ENCODE measurements at regions not wholly inside any gene's neighbourhood (a gene's known extent, or its start where the extent isn't known, plus 50 kb on each side); places are given as distances from the start of the nearest gene placed in this dataset.

DNA sequence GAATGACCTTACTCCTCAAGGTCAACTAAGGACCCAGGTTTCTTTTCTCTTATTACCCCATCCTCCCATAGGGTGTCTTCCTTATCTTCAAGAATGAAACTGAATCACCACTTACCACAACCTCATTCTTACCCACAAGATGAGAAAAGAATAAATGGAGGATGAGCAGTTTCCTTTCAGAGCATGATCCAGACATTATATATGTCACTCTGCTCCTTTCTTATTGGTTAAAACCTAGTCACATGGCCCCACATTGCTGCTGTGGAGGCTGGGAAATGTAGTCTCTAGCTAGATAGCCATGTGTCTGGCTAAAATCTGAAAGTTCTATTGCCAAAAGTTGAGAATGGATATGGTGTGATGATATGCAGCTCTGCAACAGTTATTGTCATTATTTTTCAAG is 62.4 kb upstream of the RAI2 start:
- DNase-seq (ENCODE audit: low read depth in 2 of 2) = no peak

DNA sequence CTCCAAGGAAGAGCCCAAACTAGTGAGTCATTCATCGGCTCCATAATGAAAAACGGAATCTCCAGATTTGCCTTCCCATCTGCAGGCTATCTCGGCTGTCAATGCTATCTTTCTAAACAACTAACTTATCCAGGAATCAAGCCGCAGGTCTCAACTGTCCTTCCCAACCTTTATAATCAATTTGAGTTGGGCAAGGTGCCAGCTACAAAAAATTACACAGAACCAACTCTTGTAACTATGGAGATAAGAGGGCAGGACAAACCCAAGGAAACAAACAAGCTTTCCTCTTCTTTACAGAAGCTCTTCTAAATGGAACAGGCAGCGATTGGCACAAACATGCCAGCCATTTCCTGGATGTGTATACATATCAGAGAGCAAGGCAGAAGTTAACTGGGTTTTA is 61.2 kb upstream of the RAI2 start:
- DNase-seq (ENCODE audit: low read depth in 2 of 2) = no peak

DNA sequence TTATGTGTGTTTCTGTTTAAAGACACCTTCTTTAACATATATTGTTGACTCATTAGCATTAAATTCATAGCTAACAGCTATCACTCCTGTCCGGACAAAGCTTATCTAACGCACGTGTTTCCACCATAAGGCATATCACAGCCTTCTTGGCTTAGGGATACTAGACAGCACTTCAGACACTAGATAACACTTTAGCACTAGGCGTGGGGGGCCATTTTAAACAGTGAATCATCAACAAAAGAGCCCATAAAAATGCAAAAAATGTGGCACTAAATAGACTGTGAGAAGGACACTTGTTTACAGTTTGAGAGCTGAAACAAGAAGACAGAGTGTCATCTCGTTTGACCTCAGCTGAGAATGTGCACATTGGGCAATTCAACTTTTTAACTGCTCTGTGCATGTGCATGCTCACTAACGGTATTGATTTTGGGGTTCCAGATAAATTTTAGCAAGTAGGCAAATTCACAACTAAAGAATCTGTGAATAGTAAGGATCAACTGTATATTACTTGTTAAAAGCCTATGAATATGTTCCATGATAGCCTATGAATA is 58.9 kb upstream of the RAI2 start:
- no peak for DNase-seq (ENCODE audit: low read depth in 2 of 2)

DNA sequence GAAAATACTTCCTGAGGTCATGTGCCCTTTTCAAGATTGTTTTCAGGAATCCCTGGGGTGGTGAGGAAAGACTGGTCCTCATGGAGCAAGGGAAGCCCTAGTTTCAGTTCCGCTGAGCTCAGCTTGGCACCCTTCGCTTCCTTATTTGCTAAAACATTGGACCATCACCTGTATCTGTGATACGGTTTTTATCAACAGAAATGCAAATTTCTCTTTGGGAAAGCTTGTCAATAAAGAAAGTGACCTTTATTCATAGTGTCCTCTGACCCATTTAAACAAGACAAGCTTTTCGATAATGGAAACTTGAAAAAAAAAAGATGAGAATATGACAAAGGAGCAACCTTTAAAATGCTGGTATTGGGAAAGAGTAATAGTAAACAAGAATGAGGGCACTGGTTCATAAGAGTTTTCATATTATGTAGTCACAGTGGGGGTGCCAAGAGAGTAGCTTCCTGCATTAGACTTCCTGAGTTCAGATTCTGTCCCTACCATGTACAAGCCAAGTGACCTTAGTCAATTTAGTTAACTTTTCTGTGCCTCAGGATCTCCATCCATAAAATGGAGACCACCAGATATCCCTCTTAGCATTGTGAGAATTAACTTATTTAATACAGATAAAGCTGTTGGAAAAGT is 57.0 kb upstream of the RAI2 start:
- no peak for DNase-seq (ENCODE audit: low read depth in 2 of 2)

DNA sequence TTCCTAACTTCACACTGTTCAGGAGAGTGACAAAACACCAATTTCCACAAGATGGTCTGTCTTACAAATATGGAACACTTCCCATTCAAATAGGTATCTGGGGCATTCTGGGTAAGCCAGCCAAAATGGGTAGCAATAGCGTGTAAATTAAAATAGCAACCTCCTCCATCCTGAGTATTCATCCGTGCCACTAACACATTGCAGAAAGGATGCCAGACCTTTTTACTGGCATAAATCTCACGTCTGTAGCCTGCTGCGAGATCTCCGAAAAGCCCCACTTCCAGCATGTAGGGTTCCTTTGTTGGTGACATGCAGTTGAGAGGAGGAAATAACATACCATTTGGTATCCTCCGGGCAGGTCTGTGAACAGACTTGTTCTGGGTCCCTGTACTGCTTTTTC is 52.7 kb upstream of the RAI2 start:
- DNase-seq (ENCODE audit: low read depth in 2 of 2) = no peak

Data from dermis microvascular lymphatic vessel endothelial cell (primary cell).